A673 (cell line): ENCODE measurements at regions not wholly inside any gene's neighbourhood (a gene's known extent, or its start where the extent isn't known, plus 50 kb on each side); places are given as distances from the start of the nearest gene placed in this dataset.

ENCODE experiments used
- BruUV-seq: library from RNA; stranded (reverse); fragments of 400-500 nt; replicated peaks from 2 replicates; lab custom pipeline; 2021; lab: Mats Ljungman, UMichigan
- CTCF ChIA-PET: fragments of 300-600 bp; sonication (Branson Sonifier 250); formaldehyde crosslinking; loops from one replicate; lab custom pipeline; 2022; ENCODE audit warnings: antibody characterized with exemption; lab: Charles Lee
- POLR2A ChIA-PET: fragments of 300-600 bp; sonication (Branson Sonifier 250); formaldehyde crosslinking; loops from one replicate; lab custom pipeline; 2022; ENCODE audit warnings: antibody characterized with exemption; ENCODE audit not compliant: low non-redundant PET; lab: Charles Lee
- DNase-seq: peaks from one replicate; pipeline ENCODE4 v3.0.0-alpha.2; 2015; ENCODE audit warnings: low spot score
- H3K27ac ChIP-seq: fragments of 200-600 bp; sonication (generic); 2 replicates; pipeline ENCODE4 v1.5.1; 2016; ENCODE audit warnings: mixed run types, low read depth, mild to moderate bottlenecking, mixed read lengths, antibody characterized with exemption, low read length; ENCODE audit not compliant: poor library complexity, severe bottlenecking
- H3K27me3 ChIP-seq: fragments of 200-600 bp; sonication (generic); replicated peaks from 2 replicates; pipeline ENCODE4 v1.6.1; 2017; ENCODE audit warnings: mixed run types, low read depth, mild to moderate bottlenecking, mixed read lengths, antibody characterized with exemption, low read length; ENCODE audit not compliant: insufficient read depth, poor library complexity
- H3K36me3 ChIP-seq: fragments of 200-600 bp; sonication (generic); 2 replicates; pipeline ENCODE4 v1.6.1; 2016; ENCODE audit warnings: mixed run types, mild to moderate bottlenecking, mixed read lengths, antibody characterized with exemption, low read length; ENCODE audit not compliant: insufficient read depth, poor library complexity, severe bottlenecking
- H3K4me1 ChIP-seq: fragments of 200-600 bp; sonication (generic); 2 replicates; pipeline ENCODE4 v1.6.1; 2017; ENCODE audit warnings: mixed run types, mild to moderate bottlenecking, mixed read lengths, antibody characterized with exemption, low read length; ENCODE audit not compliant: insufficient read depth, poor library complexity, severe bottlenecking
- H3K4me3 ChIP-seq: fragments of 200-600 bp; sonication (generic); 2 replicates; pipeline ENCODE4 v1.5.1; 2016; ENCODE audit warnings: low read depth, mixed run types, mild to moderate bottlenecking, mixed read lengths, low read length; ENCODE audit not compliant: poor library complexity, severe bottlenecking
- H3K9me3 ChIP-seq: fragments of 200-600 bp; sonication (generic); 2 replicates; pipeline ENCODE4 v1.6.1; 2016; ENCODE audit warnings: mixed run types, low read depth, mild to moderate bottlenecking, mixed read lengths, antibody characterized with exemption, low read length; ENCODE audit not compliant: poor library complexity, severe bottlenecking
- CTCF ChIP-seq: fragments of 300-800, 200-600 bp; sonication (generic); conservative IDR thresholded peaks from 2 replicates; pipeline ENCODE4 v1.5.1; 2017; ENCODE audit warnings: low read depth, mild to moderate bottlenecking, antibody characterized with exemption, low read length, moderate library complexity, mixed read lengths
- EZH2 ChIP-seq: fragments of 200-600 bp; sonication (generic); IDR thresholded peaks from 2 replicates; pipeline ENCODE4 v1.6.1; 2017; ENCODE audit warnings: borderline replicate concordance, low read depth, mild to moderate bottlenecking, mixed read lengths, antibody characterized with exemption, low read length; ENCODE audit not compliant: poor library complexity, severe bottlenecking
- intact Hi-C: fragments of 100-400 bp; cut with micrococcal nuclease; formaldehyde crosslinking; loops from one replicate; pipeline ENCODE4 v1.10.0; 2022; ENCODE audit not compliant: unreplicated experiment

DNA sequence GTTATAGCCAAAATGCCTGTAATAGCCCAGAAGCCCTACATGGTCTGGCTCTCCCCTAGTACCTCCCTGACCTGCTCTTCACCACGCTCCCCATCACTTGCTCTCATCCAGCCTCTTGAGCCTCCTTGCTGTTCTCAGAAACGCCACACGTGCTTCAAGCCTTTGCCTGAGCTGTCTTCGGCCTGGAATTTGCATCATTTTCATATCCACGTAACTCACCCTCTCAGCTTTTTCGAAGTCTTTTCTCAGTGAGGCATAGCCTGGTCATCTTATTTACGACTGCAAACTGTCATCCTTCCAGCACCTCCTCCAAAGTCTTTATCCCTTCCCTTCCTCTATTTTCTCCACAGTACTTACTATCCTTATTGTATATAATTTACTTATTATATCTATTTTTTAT is 151.0 kb upstream of the AHR start:
- TF ChIP-seq CTCF (no peak), EZH2 (no peak)
- H3K4me3 ChIP-seq = no peak overlapping the region
- H3K9me3 ChIP-seq = no peaks in the 10 kb centered on the region
- POLR2A ChIA-PET = no interaction called here
- H3K36me3 ChIP-seq = no peaks in the 10 kb centered on the region
- BruUV-seq = no TSS peak
- H3K27me3 ChIP-seq = no peaks in the 10 kb centered on the region
- no peak for DNase-seq
- intact Hi-C loops = no loop called here
- H3K4me1 ChIP-seq = peaks cover 10% of the 10 kb centered on the region
- H3K27ac ChIP-seq = no peak overlapping the region
- CTCF ChIA-PET = no interaction called here

- DNase-seq = no peak
- Histone ChIP-seq H3K27me3 (no peaks in the 10 kb centered on the region), H3K27ac (no peak overlapping the region), H3K4me3 (no peak overlapping the region), H3K4me1 (no peaks in the 10 kb centered on the region), H3K9me3 (no peaks in the 10 kb centered on the region), H3K36me3 (no peaks in the 10 kb centered on the region)
- intact Hi-C loops = loop anchor here (10.0 kb wide), 1 partner anchor 165 kb away; no protein-coding TSS in a partner anchor
- ChIA-PET CTCF (no interaction called here), POLR2A (no interaction called here)
- no peak for TF ChIP-seq EZH2
- TF ChIP-seq CTCF = no peak
- no TSS peak for BruUV-seq
These were observed 148.4 kb upstream of the AHR start for GRCh38 chr7:17150018-17150417.

DNA sequence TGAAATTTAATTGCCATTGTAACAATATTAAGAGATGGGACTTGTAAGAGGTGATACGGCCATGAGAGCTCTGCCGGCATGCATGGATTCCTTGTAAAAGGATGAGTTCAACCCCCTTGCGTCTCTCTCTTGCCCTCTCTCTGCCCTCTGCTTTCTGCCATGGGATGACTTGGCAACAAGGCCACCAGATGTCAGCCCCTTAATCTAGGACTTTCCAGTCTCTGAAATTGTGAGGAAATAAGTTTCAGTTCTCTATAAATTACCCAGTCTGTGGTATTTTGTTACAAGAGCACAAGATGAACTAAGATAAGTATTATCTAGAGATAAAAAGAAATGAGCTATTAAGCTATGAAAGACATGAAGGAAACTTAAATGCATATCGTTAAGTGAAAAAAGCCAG is 145.7 kb upstream of the AHR start:
- Histone ChIP-seq H3K36me3 (no peaks in the 10 kb centered on the region), H3K4me3 (no peak overlapping the region), H3K4me1 (no peaks in the 10 kb centered on the region), H3K9me3 (no peaks in the 10 kb centered on the region), H3K27me3 (no peaks in the 10 kb centered on the region), H3K27ac (no peak overlapping the region)
- no TSS peak for BruUV-seq
- TF ChIP-seq EZH2 (no peak), CTCF (no peak)
- no peak for DNase-seq
- intact Hi-C loops = loop anchor here (10.0 kb wide), 1 partner anchor 168 kb away; no protein-coding TSS in a partner anchor
- CTCF ChIA-PET = no interaction called here
- POLR2A ChIA-PET = no interaction called here
